ENCODE measurements at regions not wholly inside any gene's neighbourhood (a gene's known extent, or its start where the extent isn't known, plus 50 kb on each side); places are given as distances from the start of the nearest gene placed in this dataset.

DNA sequence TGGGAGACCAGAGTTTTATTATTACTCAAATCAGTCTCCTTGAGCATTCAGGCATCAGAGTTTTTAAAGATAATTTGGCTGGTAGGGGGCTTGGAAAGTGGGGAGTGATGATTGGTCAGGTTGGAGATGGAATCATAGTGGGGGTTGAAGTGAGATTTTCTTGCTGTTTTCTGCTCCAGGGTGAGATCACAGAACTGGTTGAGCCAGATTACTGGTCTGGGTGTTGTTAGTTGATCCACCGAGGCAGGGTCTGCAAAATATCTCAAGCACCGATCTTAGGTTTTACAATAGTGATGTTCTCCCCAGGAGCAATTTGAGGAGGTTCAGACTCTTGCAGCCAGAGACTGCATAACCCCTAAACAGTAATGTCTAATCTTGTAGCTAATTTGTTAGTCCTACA lies 141.0 kb downstream of the OTOL1 start:
- TF ChIP-seq ZNF558 (tag by site-specific recombination; IDR thresholded peaks at IDR 0.05): no peak
- TF ChIP-seq, protein P1, sequence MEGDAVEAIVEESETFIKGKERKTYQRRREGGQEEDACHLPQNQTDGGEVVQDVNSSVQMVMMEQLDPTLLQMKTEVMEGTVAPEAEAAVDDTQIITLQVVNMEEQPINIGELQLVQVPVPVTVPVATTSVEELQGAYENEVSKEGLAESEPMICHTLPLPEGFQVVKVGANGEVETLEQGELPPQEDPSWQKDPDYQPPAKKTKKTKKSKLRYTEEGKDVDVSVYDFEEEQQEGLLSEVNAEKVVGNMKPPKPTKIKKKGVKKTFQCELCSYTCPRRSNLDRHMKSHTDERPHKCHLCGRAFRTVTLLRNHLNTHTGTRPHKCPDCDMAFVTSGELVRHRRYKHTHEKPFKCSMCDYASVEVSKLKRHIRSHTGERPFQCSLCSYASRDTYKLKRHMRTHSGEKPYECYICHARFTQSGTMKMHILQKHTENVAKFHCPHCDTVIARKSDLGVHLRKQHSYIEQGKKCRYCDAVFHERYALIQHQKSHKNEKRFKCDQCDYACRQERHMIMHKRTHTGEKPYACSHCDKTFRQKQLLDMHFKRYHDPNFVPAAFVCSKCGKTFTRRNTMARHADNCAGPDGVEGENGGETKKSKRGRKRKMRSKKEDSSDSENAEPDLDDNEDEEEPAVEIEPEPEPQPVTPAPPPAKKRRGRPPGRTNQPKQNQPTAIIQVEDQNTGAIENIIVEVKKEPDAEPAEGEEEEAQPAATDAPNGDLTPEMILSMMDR (tag by site-specific recombination; IDR thresholded peaks at IDR 0.05): no peak
- TF ChIP-seq REST (tag by site-specific recombination; IDR thresholded peaks at IDR 0.05): no peak
- no peak for TF ChIP-seq GLI2 (tag by site-specific recombination; IDR thresholded peaks at IDR 0.05; ENCODE audit: borderline replicate concordance, low read depth)
- TF ChIP-seq REPIN1 (tag by site-specific recombination; IDR thresholded peaks at IDR 0.05; ENCODE audit: low read depth): no peak
- no peak for TF ChIP-seq EGR2 (tag by site-specific recombination; IDR thresholded peaks at IDR 0.05; ENCODE audit: low read depth)
- TF ChIP-seq ZBTB48 (tag by site-specific recombination; IDR thresholded peaks at IDR 0.05): no peak
- TF ChIP-seq ZNF596 (tag by site-specific recombination; IDR thresholded peaks at IDR 0.05): no peak
- TF ChIP-seq ZNF354C (tag by site-specific recombination; IDR thresholded peaks at IDR 0.05; ENCODE audit: borderline replicate concordance, low read depth): no peak
